T-cell (primary cell): ENCODE measurements at regions not wholly inside any gene's neighbourhood (a gene's known extent, or its start where the extent isn't known, plus 50 kb on each side); places are given as distances from the start of the nearest gene placed in this dataset.
"Not testable (repeated sequence)": the region's sequence is repeated elsewhere in the genome, so short reads cannot be mapped to it uniquely, and the experiment has no call there.

Experiments used
- ATAC-seq, 4 experiments: fragments of 200-7000 bp in 3 of 4; fragments of 150-1000 bp in 1 of 4; cut with Tn5 transposase; replicated peaks in 1 of 4; 1 replicate in 3 of 4; 2 replicates in 1 of 4; pipeline ENCODE4 v1.10.0; 2021; ENCODE audit warnings: moderate library complexity in 3 of 4, mild to moderate bottlenecking in 2 of 4, moderate number of reproducible peaks in 1 of 4
- CTCF ChIA-PET, 2 donors: fragments of 300-600 bp; sonication (Branson Sonifier 250); formaldehyde crosslinking; loops; one replicate each; lab custom pipeline; 2022; ENCODE audit warnings: antibody characterized with exemption in 2 of 2; lab: Charles Lee
- POLR2A ChIA-PET, 2 donors: fragments of 300-600 bp; sonication (Branson Sonifier 250); formaldehyde crosslinking; loops; one replicate each; lab custom pipeline; 2022; ENCODE audit warnings: antibody characterized with exemption in 2 of 2; lab: Charles Lee
- DNase-seq, 35 experiments: peaks; one replicate each; pipeline versions ENCODE4 v3.0.0 to v3.0.0-alpha.2; 2013 to 2023
- H3K27ac ChIP-seq: one replicate; pipeline ENCODE4 v1.5.1; 2013; ENCODE audit warnings: low read length
- H3K27me3 ChIP-seq, 2 experiments: replicated peaks in 1 of 2; 1 replicate in 1 of 2; 2 replicates in 1 of 2; pipeline versions ENCODE4 v1.6.1 to v1.7.0; 2013; ENCODE audit warnings: low read length in 1 of 2, mixed read lengths in 1 of 2; ENCODE audit not compliant: control insufficient read depth in 2 of 2, insufficient read depth in 2 of 2; ENCODE audit errors: extremely low read depth in 1 of 2
- H3K36me3 ChIP-seq, 2 donors: 1 replicate in 1 of 2; 2 replicates in 1 of 2; pipeline versions ENCODE4 v1.6.1 to v1.7.0; 2013; ENCODE audit warnings: low read length in 1 of 2; ENCODE audit not compliant: control insufficient read depth in 2 of 2, insufficient read depth in 1 of 2; ENCODE audit errors: extremely low read depth in 1 of 2
- H3K4me1 ChIP-seq, 2 experiments: 1 replicate in 1 of 2; 2 replicates in 1 of 2; pipeline versions ENCODE4 v1.6.1 to v1.7.0; 2013; ENCODE audit warnings: low read length in 2 of 2, mixed read lengths in 1 of 2; ENCODE audit not compliant: insufficient read depth in 2 of 2, control insufficient read depth in 1 of 2; ENCODE audit errors: extremely low read depth in 1 of 2
- H3K4me3 ChIP-seq, 2 donors: 1 replicate in 1 of 2; 2 replicates in 1 of 2; pipeline versions ENCODE4 v1.5.1 to v1.7.0; 2013; ENCODE audit warnings: mild to moderate bottlenecking in 2 of 2, low read length in 1 of 2, moderate library complexity in 1 of 2; ENCODE audit not compliant: control insufficient read depth in 1 of 2; ENCODE audit errors: extremely low read depth in 1 of 2
- H3K9me3 ChIP-seq: 2 replicates; pipeline ENCODE4 v1.7.0; 2013
- H3K27ac Mint-ChIP-seq, 2 donors: one replicate each; pipeline ENCODE4 v1.8.0; 2020 to 2021; ENCODE audit warnings: mild to moderate bottlenecking in 2 of 2, mixed read lengths in 2 of 2
- H3K27me3 Mint-ChIP-seq, 2 donors: one replicate each; pipeline ENCODE4 v1.8.0; 2021 to 2022; ENCODE audit warnings: mixed read lengths in 2 of 2
- H3K36me3 Mint-ChIP-seq: one replicate; pipeline ENCODE4 v1.8.0; 2021; ENCODE audit warnings: mixed read lengths
- H3K4me1 Mint-ChIP-seq, 3 donors: one replicate each; pipeline ENCODE4 v1.8.0; 2020 to 2022; ENCODE audit warnings: mixed read lengths in 3 of 3, mild to moderate bottlenecking in 1 of 3
- H3K4me3 Mint-ChIP-seq, 3 donors: one replicate each; pipeline ENCODE4 v1.8.0; 2020 to 2022; ENCODE audit warnings: mild to moderate bottlenecking in 3 of 3, mixed read lengths in 3 of 3, moderate library complexity in 3 of 3
- H3K9me3 Mint-ChIP-seq, 3 donors: one replicate each; pipeline ENCODE4 v1.8.0; 2020 to 2022; ENCODE audit warnings: mixed read lengths in 3 of 3
- WGBS: methylation state at CpG from one replicate; pipeline ENCODE4 v1.1.5; 2013; ENCODE audit warnings: missing lambda C conversion rate; ENCODE audit not compliant: insufficient coverage; 5-methylcytosine and 5-hydroxymethylcytosine counted together

DNA sequence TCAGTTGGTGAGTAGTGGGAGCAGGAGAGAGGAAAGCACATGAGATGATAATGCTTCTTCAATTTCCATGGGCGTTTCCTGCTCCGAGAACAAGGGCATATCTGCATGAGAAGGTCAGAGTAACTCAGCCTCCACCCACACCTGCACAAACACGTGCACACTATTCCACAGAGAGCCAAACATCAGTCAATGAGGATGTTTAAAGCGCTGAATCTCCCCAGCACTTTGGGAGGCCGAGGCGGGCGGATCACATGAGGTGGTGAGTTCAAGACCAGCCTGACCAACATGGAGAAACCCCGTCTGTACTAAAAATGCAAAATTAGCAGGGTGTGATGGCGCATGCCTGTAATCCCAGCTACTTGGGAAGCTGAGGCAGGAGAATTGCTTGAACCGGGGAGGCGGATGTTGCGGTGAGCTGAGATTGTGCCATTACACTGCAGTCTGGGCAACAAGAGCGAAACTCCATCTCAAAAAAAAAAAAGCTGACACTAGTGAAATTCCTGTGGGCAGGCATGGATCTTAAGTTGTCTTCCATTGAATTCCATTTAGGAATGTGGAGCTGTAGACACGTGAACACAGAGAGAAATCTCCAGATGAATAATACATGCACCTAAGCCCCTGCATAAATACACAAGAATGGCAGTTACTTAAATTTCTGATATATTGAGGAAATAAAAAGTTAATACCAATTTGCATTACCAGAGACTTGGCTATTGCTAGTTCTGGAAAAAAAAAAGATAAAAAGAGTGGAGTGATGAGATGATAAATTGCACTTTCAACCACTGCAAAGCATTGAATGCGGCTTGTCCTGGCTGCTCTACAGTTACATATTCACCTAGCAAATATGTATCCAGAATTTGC, 1097.4 kb upstream of the TMEM132C start:
- DNase-seq (no peak), ATAC-seq (no peak)
- no peaks in the 10 kb centered on the region for H3K9me3 ChIP-seq
- ChIA-PET CTCF (no interaction called here), POLR2A (no interaction called here)
- H3K4me3 ChIP-seq = no peak overlapping the region
- WGBS = 91% methylated on average over 5 of the region's 15 CpGs
- H3K27me3 ChIP-seq = peaks cover 0 to 10% of the 10 kb centered on the region in 2 experiments
- peaks cover 0 to 4% of the 10 kb centered on the region in 2 experiments for H3K4me1 ChIP-seq
- Mint-ChIP-seq H3K4me3 (no peak overlapping the region), H3K36me3 (no peaks in the 10 kb centered on the region), H3K27ac (no peak overlapping the region), H3K4me1 (peaks cover 0 to 6% (median 4%) of the 10 kb centered on the region in 3 donors), H3K27me3 (peaks cover 17 to 30% of the 10 kb centered on the region in 2 donors), H3K9me3 (no peaks in the 10 kb centered on the region)
- no peak overlapping the region for H3K27ac ChIP-seq
- H3K36me3 ChIP-seq = no peaks in the 10 kb centered on the region

DNA sequence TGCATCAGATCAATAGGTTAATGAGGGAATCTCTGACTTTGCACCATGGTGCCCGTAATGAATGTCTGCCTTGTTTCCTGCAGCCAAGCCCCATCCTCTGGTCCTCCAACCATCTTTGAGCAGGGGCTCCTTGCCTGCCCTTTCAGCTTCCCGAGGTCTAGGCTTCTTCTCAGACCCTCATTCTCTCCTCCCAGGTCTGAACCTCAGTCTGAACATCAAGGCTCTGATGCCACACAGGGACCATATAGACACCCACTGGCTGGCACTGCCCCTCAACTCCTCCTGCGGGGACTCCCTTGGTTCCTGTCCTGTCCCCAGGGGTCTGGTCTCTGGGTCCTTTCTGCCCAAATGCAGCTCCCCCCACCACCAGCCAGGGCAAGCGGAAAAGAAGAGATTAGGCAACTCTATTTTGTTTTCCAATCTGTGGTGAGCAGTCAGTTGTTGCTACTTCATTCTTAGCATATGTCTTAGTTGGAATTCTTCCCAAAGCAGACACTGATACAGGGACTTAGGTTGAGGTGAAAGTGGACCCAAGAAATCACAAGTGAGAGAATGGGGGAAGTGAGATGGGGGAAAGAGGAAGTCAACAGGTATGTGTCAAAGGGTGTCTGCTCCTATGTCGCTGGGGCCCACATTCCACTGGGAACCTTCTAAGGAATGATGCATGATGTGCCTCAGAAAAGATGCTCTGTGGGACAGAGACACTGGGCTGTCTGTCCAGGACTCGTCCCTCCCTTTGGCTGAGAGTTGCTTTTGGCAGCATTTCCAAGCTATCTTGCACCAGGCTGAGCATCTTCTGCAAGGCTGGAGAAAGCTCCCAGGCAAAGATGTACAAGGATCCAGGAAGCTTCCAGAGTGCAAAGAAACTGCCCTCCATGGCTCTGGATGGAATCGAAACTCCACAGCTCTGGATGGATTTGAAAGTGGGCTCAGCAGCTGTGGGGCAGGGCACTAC, 1096.5 kb upstream of the TMEM132C start:
- H3K9me3 Mint-ChIP-seq = peaks cover 0 to 3% (median 0%) of the 10 kb centered on the region in 3 donors
- no peak overlapping the region for H3K27ac Mint-ChIP-seq
- CTCF ChIA-PET = no interaction called here
- Histone ChIP-seq H3K9me3 (no peaks in the 10 kb centered on the region), H3K4me1 (peaks cover 0 to 2% of the 10 kb centered on the region in 2 experiments), H3K36me3 (no peaks in the 10 kb centered on the region), H3K27ac (no peak overlapping the region), H3K4me3 (no peak overlapping the region), H3K27me3 (peaks cover 0 to 9% of the 10 kb centered on the region in 2 experiments)
- H3K4me1 Mint-ChIP-seq = peaks cover 0 to 3% (median 3%) of the 10 kb centered on the region in 3 donors
- H3K4me3 Mint-ChIP-seq = no peak overlapping the region
- 74% methylated on average over 6 of the region's 7 CpGs for WGBS
- no peaks in the 10 kb centered on the region for H3K36me3 Mint-ChIP-seq
- DNase-seq (no peak), ATAC-seq (no peak)
- POLR2A ChIA-PET = no interaction called here
- H3K27me3 Mint-ChIP-seq = peaks cover 17 to 29% of the 10 kb centered on the region in 2 donors

DNA sequence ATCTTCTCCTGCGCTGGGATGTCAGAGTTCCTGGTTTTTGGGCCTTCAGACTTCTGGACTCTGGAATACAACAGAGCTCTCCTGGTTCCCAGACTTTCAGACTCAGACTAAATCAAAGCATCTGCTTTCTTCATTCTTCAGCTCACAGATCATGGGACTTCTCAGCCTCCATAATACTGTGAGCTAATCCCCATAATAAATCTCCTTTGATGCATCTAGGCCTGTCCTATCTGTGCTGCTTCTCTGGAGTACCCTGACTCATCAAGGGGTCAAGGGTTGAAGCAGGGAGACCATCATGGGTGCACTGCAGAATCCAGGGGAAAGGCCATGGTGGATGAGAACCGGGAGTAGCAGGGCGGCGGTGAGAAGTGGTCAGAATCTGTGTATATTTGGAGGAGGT, 1094.1 kb upstream of the TMEM132C start:
- POLR2A ChIA-PET = no interaction called here
- H3K36me3 ChIP-seq = no peaks in the 10 kb centered on the region
- ATAC-seq (no peak), DNase-seq (no peak)
- no peak overlapping the region for H3K27ac Mint-ChIP-seq
- H3K4me3 Mint-ChIP-seq = no peak overlapping the region
- no peaks in the 10 kb centered on the region for H3K4me1 ChIP-seq
- peaks cover 0 to 8% of the 10 kb centered on the region in 2 experiments for H3K27me3 ChIP-seq
- H3K9me3 ChIP-seq = no peaks in the 10 kb centered on the region
- 82% methylated on average over 3 of the region's 4 CpGs for WGBS
- H3K27me3 Mint-ChIP-seq = peaks cover 13 to 25% of the 10 kb centered on the region in 2 donors
- H3K27ac ChIP-seq = no peak overlapping the region
- H3K4me1 Mint-ChIP-seq = no peaks in the 10 kb centered on the region
- CTCF ChIA-PET = no interaction called here
- peaks cover 7 to 9% (median 8%) of the 10 kb centered on the region in 3 donors for H3K9me3 Mint-ChIP-seq
- no peak overlapping the region for H3K4me3 ChIP-seq
- H3K36me3 Mint-ChIP-seq = no peaks in the 10 kb centered on the region

DNA sequence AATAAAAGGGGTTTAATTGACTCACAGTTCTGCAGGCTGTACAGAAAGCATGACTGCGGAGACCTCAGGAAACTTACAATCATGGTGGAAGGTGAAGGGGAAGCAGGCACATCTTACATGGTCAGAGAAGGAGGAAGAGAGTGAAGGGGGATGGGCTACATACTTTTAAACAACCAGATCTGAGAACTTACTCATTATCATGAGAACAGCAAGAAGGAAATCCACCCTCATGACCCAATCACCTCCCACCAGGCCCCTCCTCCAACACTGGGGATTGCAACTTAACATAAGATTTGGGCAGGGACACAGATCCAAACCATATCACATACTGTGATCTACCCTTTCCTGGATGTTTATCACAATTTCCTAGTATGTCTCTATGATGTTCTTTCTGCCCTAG, 1093.0 kb upstream of the TMEM132C start:
- peaks cover 9 to 19% of the 10 kb centered on the region in 2 donors for H3K27me3 Mint-ChIP-seq
- H3K4me3 ChIP-seq, H3K36me3 ChIP-seq, ATAC-seq, H3K4me1 ChIP-seq, CTCF ChIA-PET, H3K4me1 Mint-ChIP-seq, POLR2A ChIA-PET, H3K4me3 Mint-ChIP-seq, H3K9me3 Mint-ChIP-seq, H3K27me3 ChIP-seq, H3K9me3 ChIP-seq, H3K27ac ChIP-seq, DNase-seq, H3K36me3 Mint-ChIP-seq, H3K27ac Mint-ChIP-seq: not testable (repeated sequence)
- WGBS = no CpG with 5 or more reads among the region's 1 CpG

DNA sequence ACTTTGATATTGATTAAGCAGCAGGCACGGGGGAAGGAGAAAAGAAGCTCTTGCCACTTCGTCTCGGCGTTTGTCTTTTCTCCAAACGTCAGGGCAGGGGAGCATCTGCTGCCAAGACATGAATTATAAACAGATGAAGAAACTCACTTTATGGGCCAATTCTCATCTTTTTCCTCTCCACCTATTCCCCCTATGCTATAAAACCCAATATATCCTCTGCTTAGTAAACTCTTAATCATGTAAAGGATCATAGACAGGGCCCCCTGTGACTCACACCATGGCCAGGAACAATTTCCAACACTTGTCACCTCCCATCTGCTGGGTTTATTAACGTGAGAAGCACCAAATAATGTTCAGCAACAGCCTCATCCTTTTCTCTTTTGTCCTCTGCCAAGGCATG, 1092.1 kb upstream of the TMEM132C start:
- Histone ChIP-seq H3K4me3 (no peak overlapping the region), H3K9me3 (no peaks in the 10 kb centered on the region), H3K27me3 (peaks cover 0 to 10% of the 10 kb centered on the region in 2 experiments), H3K4me1 (no peaks in the 10 kb centered on the region), H3K27ac (no peak overlapping the region), H3K36me3 (no peaks in the 10 kb centered on the region)
- POLR2A ChIA-PET = no interaction called here
- H3K9me3 Mint-ChIP-seq = peaks cover 7 to 9% (median 8%) of the 10 kb centered on the region in 3 donors
- DNase-seq (no peak), ATAC-seq (no peak)
- H3K36me3 Mint-ChIP-seq = no peaks in the 10 kb centered on the region
- 90% methylated on average over 2 of the region's 6 CpGs for WGBS
- peaks cover 3 to 13% of the 10 kb centered on the region in 2 donors for H3K27me3 Mint-ChIP-seq
- no peak overlapping the region for H3K27ac Mint-ChIP-seq
- CTCF ChIA-PET = no interaction called here
- no peaks in the 10 kb centered on the region for H3K4me1 Mint-ChIP-seq
- no peak overlapping the region for H3K4me3 Mint-ChIP-seq

DNA sequence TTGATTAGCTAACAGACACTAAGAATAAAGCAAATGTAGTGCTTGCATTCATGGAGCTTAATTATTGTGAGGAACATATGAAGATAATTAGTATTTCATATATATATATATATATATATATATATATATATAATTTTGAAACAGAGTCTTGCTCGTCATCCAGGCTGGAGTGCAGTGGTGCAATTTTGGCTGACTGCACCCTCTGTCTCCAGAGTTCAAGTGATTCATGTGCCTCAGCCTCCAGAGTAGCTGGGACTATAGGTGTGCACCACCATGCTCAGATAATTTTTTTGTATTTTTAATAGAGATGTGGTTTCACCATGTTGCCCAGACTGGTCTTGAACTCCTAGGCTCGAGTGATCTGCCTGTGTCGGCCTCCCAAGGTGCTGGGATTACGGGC, 1091.6 kb upstream of the TMEM132C start:
- ATAC-seq = no peak
- Histone ChIP-seq H3K9me3 (no peaks in the 10 kb centered on the region), H3K4me3 (no peak overlapping the region), H3K4me1 (no peaks in the 10 kb centered on the region), H3K36me3 (no peaks in the 10 kb centered on the region), H3K27me3 (peaks cover 0 to 9% of the 10 kb centered on the region in 2 experiments), H3K27ac (no peak overlapping the region)
- CTCF ChIA-PET = no interaction called here
- DNase-seq = no peak
- Mint-ChIP-seq H3K9me3 (peaks cover 7 to 9% (median 8%) of the 10 kb centered on the region in 3 donors), H3K36me3 (no peaks in the 10 kb centered on the region), H3K27ac (no peak overlapping the region), H3K4me3 (no peak overlapping the region), H3K27me3 (peaks cover 3 to 16% of the 10 kb centered on the region in 2 donors), H3K4me1 (no peaks in the 10 kb centered on the region)
- POLR2A ChIA-PET = no interaction called here
- WGBS = 40% methylated on average over 1 of the region's 4 CpGs
